ELR (cell line): ENCODE measurements at regions not wholly inside any gene's neighbourhood (a gene's known extent, or its start where the extent isn't known, plus 50 kb on each side); places are given as distances from the start of the nearest gene placed in this dataset.
"Not testable (repeated sequence)": the region's sequence is repeated elsewhere in the genome, so short reads cannot be mapped to it uniquely, and the experiment has no call there.

Experiments
- DNase-seq: peaks from one replicate; pipeline ENCODE4 v3.0.0-alpha.2; 2015; ENCODE audit warnings: low read depth

GRCh38 chr2:142572346-142573132 lies 304.9 kb upstream of the KYNU start:
- DNase-seq: no peak

DNA sequence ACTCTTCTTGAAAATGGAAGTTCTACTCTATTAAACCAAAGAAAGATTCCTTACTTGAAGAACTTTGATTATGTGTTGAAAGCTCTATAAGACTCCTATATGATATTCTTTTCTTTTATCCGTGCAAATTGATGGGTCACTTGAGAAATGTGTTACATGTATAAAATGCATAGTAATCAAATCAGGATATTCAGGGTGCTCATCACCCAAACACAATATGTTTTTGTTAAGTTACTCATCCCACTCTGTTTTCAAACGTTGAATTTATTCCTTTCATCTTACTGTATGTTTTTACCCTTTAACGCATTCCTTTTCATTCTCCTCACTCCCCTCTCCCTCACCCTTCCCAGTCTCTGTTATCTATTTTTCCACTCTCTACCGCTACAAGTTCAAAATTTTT lies 305.5 kb upstream of the KYNU start:
- DNase-seq: no peak

GRCh38 chr2:142562900-142563299 lies 314.6 kb upstream of the KYNU start:
- no peak for DNase-seq

GRCh38 chr2:142561656-142562055 lies 315.8 kb upstream of the KYNU start:
- DNase-seq: no peak

GRCh38 chr2:142557391-142557790 lies 320.1 kb upstream of the KYNU start:
- DNase-seq: peak; percentile 24

- not testable (repeated sequence) for DNase-seq
These were observed 331.5 kb upstream of the KYNU start for GRCh38 chr2:142545999-142546398.

GRCh38 chr2:142545036-142545435 lies 332.4 kb upstream of the KYNU start:
- DNase-seq: peak; percentile 6

DNA sequence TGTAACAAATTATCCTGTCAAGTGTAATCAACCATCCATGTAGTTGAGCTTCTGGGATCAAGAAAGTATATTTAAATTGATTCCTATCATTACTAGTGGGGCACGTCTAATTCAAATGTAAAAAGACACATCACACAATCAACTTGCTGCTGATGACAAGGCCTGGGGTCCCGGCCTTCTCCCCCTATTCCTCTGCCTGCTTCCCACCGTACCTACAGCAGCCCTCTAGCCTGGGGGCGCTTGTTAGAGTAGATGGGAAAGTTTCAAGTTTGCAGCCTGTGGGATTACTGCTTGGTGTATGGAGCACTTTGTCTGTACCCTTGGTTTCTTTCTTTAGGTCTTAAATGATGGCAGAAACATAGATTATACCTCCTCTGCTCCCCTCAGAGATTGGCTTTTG lies 333.3 kb upstream of the KYNU start:
- DNase-seq: no peak

DNA sequence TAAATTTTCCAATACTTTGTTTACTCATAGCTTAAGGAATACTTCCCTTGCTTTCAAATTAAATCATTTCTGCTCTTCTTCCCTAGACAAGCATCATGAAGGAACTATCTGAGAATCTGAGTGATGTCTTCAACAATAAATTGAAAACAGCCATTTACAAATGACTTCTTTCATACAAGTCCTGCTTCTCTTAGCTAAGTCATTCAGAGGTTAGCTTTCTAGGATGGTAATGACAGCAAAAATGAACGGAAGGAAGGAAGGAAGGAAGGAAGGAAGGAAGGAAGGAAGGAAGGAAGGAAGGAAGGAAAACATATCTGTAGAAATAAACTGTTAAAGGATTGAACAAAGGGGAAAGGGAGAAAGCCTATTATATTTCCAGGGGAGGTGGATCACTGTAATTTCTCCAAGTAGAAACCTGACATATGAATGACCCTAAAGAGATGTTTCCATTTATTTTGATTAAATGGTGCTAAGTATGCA lies 335.0 kb upstream of the KYNU start:
- DNase-seq: no peak

DNA sequence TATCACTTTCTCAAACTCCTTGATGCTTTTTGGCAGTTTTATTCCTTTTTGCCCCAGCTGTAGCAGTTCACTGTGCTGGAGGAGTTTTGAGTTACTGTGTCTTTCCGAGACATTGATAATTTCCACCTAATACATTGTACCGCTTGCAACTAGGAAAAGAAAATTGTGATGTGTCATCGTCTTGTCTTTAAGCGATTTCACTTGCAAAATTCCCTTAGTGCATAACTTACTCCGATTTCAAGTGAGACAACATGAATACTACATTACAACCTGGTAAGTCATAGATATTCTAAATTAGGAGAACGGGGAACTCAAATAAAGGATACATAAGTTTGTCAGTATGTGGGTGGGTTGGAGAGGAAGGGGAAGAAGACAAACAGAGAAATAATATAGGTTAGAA lies 340.5 kb upstream of the KYNU start:
- DNase-seq: peak; percentile 15

DNA sequence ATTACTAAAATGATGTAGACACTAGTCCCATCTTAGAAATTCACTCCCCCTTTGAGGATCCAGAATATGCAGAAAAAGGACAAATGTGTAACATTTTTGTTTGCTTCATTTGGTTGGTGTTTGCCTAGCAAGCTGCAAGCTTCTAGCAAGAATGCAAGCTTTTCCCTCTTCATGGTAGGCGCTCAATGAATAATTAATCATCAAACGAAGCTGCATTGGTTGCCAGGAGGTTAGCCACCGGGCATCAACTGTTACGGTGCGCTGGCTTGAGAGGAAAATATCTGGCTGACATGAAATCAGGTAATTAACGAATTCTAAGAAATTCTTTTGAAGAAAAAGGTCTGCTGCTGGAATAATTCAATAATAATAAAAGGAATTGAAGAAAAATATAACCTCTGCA lies 341.0 kb upstream of the KYNU start:
- no peak for DNase-seq

DNA sequence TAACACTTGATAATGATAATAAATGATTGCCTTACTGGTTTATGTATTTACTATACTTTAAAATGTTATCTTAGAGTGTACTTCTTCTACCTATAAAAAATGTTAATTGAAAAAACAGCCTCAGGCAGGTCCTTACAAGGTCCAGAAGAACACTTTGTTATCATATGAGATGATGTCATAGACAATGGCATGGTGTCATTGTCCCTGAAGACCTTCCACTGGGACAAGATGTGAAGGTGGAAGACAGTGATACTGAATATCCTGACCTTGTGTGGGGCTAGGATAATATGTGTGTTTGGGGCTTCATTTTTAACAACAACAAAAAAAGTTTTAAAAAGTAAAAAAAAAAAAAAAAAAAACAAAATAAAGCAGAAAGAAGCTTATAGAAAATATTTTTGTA lies 342.2 kb upstream of the KYNU start:
- DNase-seq: no peak

- DNase-seq: peak; percentile 45
These were observed 344.3 kb upstream of the KYNU start for GRCh38 chr2:142533177-142533576.

GRCh38 chr2:142531377-142531776 lies 346.1 kb upstream of the KYNU start:
- peak; percentile 67 for DNase-seq

- DNase-seq: no peak
These were observed 351.7 kb upstream of the KYNU start for GRCh38 chr2:142525720-142526119.

- DNase-seq: no peak
These were observed 356.0 kb upstream of the KYNU start for GRCh38 chr2:142521492-142521891.

- DNase-seq: no peak
These were observed 362.0 kb upstream of the KYNU start for GRCh38 chr2:142515493-142515892.

DNA sequence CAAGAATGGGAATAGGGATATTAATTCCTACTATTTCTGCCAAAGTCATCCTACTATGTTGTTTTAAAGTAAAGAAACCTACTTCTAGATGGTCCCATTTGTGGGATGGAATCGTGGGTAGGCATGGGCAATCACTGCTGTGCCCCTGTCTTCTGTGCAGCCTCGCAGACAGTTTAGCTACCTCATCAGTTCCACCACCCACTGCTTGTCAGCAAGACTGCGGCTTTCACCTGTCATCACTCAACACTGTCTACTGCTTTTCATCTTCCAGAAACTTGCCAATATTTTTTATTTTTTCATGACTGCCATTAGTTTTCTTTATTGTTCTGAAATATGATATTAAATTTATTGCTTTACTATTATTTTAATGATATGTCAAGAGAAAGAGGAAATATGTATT lies 368.1 kb upstream of the KYNU start:
- no peak for DNase-seq

GRCh38 chr2:142504754-142505153 lies 372.7 kb upstream of the KYNU start:
- no peak for DNase-seq

- DNase-seq: no peak
These were observed 371.6 kb upstream of the LRP1B start for GRCh38 chr2:142502402-142502801.

DNA sequence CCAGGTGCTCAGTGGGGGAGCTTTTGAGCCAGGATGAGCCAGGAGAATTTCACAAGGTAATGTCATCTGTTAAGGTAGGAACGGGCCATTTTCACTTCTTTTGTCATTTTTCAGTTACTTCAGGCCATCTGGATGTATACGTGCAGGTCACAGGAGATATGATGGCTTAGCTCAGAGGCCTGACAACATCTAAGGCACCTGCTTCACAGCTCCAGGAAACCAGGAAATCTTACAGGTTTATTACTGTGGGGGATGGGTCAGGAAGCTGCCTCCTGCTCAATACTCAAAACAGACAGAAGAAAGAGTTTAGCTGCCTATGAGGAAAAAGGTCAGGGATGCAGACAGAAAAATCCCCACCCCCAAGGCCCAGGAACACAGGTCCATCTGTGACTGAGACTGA lies 364.3 kb upstream of the LRP1B start:
- no peak for DNase-seq

- not testable (repeated sequence) for DNase-seq
These were observed 358.8 kb upstream of the LRP1B start for GRCh38 chr2:142489631-142490030.

- no peak for DNase-seq
These were observed 353.3 kb upstream of the LRP1B start for GRCh38 chr2:142484111-142484510.

GRCh38 chr2:142483653-142484052 lies 352.8 kb upstream of the LRP1B start:
- no peak for DNase-seq
